MG63 (cell line): ENCODE measurements at regions not wholly inside any gene's neighbourhood (a gene's known extent, or its start where the extent isn't known, plus 50 kb on each side); places are given as distances from the start of the nearest gene placed in this dataset.

Experiments
- DNase-seq: peaks from one replicate; pipeline ENCODE4 v3.0.0-alpha.2; 2020
- H3K27me3 ChIP-seq: fragments of 250-450 bp; sonication (Bioruptor Pico); 2 replicates; pipeline ENCODE4 v1.5.1; 2020; ENCODE audit warnings: mild to moderate bottlenecking, moderate library complexity
- H3K36me3 ChIP-seq: fragments of 250-450 bp; sonication (Bioruptor Pico); 2 replicates; pipeline ENCODE4 v1.5.1; 2020; ENCODE audit warnings: mild to moderate bottlenecking, moderate library complexity
- H3K4me3 ChIP-seq: fragments of 250-450 bp; sonication (Bioruptor Pico); 2 replicates; pipeline ENCODE4 v1.5.1; 2020; ENCODE audit warnings: mild to moderate bottlenecking, moderate library complexity
- H3K9me3 ChIP-seq: fragments of 250-450 bp; sonication (Bioruptor Pico); 2 replicates; pipeline ENCODE4 v1.5.1; 2020; ENCODE audit warnings: mild to moderate bottlenecking, moderate library complexity

- H3K27me3 ChIP-seq, result no peaks in the 10 kb centered on the region
- no peak for DNase-seq
- no peaks in the 10 kb centered on the region for H3K9me3 ChIP-seq
- H3K4me3 ChIP-seq, result no peak overlapping the region
- no peaks in the 10 kb centered on the region for H3K36me3 ChIP-seq
Observed at GRCh38 chrX:95029571-95029970, 1355.6 kb downstream of the FAM133A start.

DNA sequence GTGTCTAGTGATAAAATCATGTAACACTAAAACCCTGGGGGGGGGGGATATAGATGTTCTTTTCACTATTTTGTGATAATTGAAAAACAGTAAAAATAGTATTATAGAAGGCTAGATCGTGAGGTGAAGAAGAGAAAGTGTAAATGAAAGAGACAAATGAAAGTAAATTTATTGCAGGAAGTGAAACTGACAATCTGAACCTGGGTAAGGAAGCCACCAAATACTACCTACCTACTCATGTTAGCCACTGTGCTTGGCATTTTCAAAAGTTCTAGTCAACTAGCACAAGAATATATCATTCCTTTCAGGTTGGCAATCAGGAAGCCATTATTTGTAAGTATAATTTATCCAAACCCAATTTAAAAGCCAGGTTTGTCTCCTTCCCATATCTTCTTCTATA is 1366.1 kb downstream of the FAM133A start:
- Histone ChIP-seq H3K4me3 (no peak overlapping the region), H3K36me3 (no peaks in the 10 kb centered on the region), H3K9me3 (no peaks in the 10 kb centered on the region), H3K27me3 (no peaks in the 10 kb centered on the region)
- DNase-seq, result no peak

DNA sequence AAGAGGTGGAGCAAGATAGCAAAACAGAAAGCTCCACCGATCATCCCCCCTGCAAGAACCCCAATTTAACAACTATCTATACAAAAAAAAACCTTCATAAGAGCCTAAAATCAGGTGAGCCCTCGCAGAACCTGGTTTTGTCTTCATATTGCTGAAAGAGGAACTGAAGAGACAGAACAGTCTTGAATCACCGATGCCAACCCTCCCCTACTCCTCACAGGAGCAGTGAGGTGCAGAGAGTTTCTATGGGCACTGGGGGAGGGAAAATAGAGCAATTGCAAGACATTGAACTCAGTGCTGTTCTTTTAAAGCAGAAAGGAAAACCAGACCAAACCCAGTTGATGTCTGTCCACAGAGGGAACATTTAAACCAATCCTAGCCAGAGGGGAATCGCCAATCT is 1370.3 kb downstream of the FAM133A start:
- no peak for DNase-seq
- H3K9me3 ChIP-seq, result no peaks in the 10 kb centered on the region

DNA sequence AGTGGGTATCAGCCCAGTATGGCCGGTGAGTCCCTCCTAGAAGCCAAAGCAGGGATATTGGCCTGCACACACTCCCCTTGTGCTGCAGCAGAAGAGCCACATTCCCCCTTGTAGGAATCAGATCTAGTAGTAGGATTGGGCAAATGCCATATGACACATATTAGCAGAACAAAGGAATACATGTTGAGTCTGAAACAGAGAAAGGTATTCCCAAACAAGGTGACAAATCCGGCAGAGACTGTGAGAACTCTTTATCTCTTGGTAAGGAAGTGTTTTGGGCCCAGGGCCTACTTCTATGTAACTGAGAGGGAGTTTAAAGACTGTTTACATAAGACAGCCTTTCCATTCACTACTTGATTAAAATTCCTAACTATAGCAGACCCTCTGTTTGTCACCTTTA is 1382.0 kb downstream of the FAM133A start:
- DNase-seq, result no peak
- Histone ChIP-seq H3K4me3 (no peak overlapping the region), H3K36me3 (no peaks in the 10 kb centered on the region), H3K9me3 (no peaks in the 10 kb centered on the region), H3K27me3 (no peaks in the 10 kb centered on the region)

More for the DNA sequence above, 1370.3 kb downstream of the FAM133A start:
- no peaks in the 10 kb centered on the region for H3K36me3 ChIP-seq
- no peak overlapping the region for H3K4me3 ChIP-seq
- H3K27me3 ChIP-seq, result no peaks in the 10 kb centered on the region

DNA sequence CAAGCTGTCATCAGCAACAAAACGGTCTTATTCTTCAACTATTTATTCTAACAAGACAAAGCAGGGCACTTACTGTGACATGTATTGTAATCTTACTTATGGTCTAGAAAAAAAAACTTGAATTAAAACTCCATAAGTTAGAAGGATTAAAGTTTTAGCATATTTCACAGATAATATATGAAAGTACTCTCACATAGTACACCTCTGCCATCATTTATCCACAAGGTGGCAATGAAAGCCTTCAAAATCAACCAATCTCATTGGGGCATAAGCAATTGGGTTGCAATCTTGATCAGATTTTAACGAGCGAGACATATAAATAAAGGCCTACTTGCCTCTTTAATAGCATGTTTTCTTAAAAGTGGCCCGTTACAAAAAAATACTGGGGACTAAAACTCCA is 1382.9 kb downstream of the FAM133A start:
- Histone ChIP-seq H3K4me3 (no peak overlapping the region), H3K27me3 (no peaks in the 10 kb centered on the region), H3K36me3 (no peaks in the 10 kb centered on the region), H3K9me3 (no peaks in the 10 kb centered on the region)
- DNase-seq, result no peak

- H3K4me3 ChIP-seq, result no peak overlapping the region
- no peaks in the 10 kb centered on the region for H3K36me3 ChIP-seq
- no peak for DNase-seq
Observed at GRCh38 chrX:95057341-95057740, 1383.3 kb downstream of the FAM133A start.

GRCh38 chrX:95058815-95059214 is 1384.8 kb downstream of the FAM133A start:
- Histone ChIP-seq H3K4me3 (no peak overlapping the region), H3K9me3 (no peaks in the 10 kb centered on the region), H3K36me3 (no peaks in the 10 kb centered on the region), H3K27me3 (no peaks in the 10 kb centered on the region)
- peak; percentile 3 for DNase-seq

More at GRCh38 chrX:95057341-95057740, 1383.3 kb downstream of the FAM133A start:
- H3K27me3 ChIP-seq, result no peaks in the 10 kb centered on the region
- H3K9me3 ChIP-seq, result no peaks in the 10 kb centered on the region

GRCh38 chrX:95059909-95060308 is 1385.9 kb downstream of the FAM133A start:
- H3K27me3 ChIP-seq, result no peaks in the 10 kb centered on the region
- no peaks in the 10 kb centered on the region for H3K9me3 ChIP-seq
- H3K36me3 ChIP-seq, result no peaks in the 10 kb centered on the region
- H3K4me3 ChIP-seq, result no peak overlapping the region
- DNase-seq, result no peak

- Histone ChIP-seq H3K4me3 (no peak overlapping the region), H3K36me3 (no peaks in the 10 kb centered on the region), H3K27me3 (no peaks in the 10 kb centered on the region), H3K9me3 (no peaks in the 10 kb centered on the region)
- no peak for DNase-seq
Observed at GRCh38 chrX:95063554-95063953, 1389.5 kb downstream of the FAM133A start.

GRCh38 chrX:95065151-95065550 is 1391.1 kb downstream of the FAM133A start:
- Histone ChIP-seq H3K36me3 (no peaks in the 10 kb centered on the region), H3K27me3 (no peaks in the 10 kb centered on the region), H3K4me3 (no peak overlapping the region), H3K9me3 (no peaks in the 10 kb centered on the region)
- DNase-seq, result no peak

GRCh38 chrX:95071052-95071451 is 1397.0 kb downstream of the FAM133A start:
- H3K4me3 ChIP-seq, result no peak overlapping the region
- H3K9me3 ChIP-seq, result no peaks in the 10 kb centered on the region
- DNase-seq, result no peak
- no peaks in the 10 kb centered on the region for H3K36me3 ChIP-seq
- H3K27me3 ChIP-seq, result no peaks in the 10 kb centered on the region

GRCh38 chrX:95071621-95072020 is 1397.6 kb downstream of the FAM133A start:
- H3K9me3 ChIP-seq, result no peaks in the 10 kb centered on the region
- DNase-seq, result no peak
- no peaks in the 10 kb centered on the region for H3K27me3 ChIP-seq
- H3K36me3 ChIP-seq, result no peaks in the 10 kb centered on the region
- H3K4me3 ChIP-seq, result no peak overlapping the region

DNA sequence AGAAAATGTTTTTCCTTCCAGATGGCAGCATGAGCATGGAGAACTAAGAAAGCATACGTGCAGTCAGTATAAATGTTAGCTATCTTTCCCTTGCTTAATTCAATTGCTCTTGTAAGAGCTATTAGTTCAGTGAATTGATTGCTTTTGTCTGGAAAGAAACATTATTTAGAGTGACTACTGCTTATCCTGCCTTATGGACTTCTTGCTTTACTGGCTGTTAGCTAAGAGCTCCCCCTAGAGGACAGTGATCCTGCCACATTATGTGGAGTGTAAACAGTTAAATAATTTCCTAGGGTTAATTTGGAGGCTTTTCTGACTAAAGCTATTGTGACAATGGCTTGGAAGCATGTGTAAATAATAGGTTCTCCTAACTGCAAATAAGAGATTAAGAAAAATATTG is 1402.4 kb downstream of the FAM133A start:
- Histone ChIP-seq H3K27me3 (no peaks in the 10 kb centered on the region), H3K36me3 (no peaks in the 10 kb centered on the region), H3K9me3 (no peaks in the 10 kb centered on the region), H3K4me3 (no peak overlapping the region)
- DNase-seq, result peak; percentile 4

DNA sequence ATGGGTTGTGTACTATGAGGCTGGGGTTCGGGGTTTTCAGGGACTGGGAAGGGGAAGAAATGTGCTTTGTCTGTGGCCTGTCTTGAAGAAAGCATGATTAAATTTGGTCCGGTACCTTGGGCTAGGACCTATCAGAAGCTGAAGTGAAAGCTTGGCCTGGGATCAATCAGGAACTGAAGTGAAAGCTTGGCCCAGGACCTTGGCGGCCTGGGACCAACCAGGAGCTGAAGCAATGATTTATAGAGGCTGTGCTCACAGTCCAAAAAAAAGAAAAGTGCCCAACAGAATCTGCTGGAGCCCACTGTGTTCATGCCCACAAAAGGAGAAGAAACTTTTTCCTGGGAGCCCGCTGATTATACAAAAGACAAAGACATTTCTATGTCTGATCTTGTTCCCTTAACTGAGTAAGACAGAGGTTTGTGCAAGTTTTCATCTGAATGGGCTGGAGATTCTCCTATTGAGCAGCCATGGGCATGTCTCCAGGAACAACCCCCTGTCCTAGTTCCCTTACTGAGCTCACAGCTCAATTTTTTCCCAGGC is 1427.9 kb downstream of the FAM133A start:
- Histone ChIP-seq H3K4me3 (no peak overlapping the region), H3K9me3 (no peaks in the 10 kb centered on the region), H3K36me3 (no peaks in the 10 kb centered on the region), H3K27me3 (no peaks in the 10 kb centered on the region)
- DNase-seq, result no peak

DNA sequence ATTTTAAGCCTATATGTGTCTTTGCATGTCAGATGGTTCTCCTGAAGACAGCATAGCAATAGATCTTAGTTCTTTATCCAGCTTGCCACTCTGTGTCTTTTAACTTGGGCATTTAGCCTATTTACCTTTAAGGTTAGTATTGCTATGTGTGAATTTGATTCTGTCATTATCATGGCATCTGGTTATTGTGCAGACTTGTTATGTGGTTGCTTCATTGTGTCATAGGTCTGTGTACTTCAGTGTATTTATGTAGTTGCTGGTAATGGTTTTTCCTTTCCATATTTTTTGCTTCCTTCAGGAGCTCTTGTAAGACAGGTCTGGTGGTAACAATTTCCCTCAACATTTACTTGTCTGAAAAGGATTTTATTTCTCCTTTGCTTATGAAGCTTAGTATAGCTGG is 1443.5 kb downstream of the FAM133A start:
- H3K4me3 ChIP-seq, result no peak overlapping the region
- DNase-seq, result no peak
- H3K36me3 ChIP-seq, result no peaks in the 10 kb centered on the region
- no peaks in the 10 kb centered on the region for H3K9me3 ChIP-seq
- H3K27me3 ChIP-seq, result no peaks in the 10 kb centered on the region

DNA sequence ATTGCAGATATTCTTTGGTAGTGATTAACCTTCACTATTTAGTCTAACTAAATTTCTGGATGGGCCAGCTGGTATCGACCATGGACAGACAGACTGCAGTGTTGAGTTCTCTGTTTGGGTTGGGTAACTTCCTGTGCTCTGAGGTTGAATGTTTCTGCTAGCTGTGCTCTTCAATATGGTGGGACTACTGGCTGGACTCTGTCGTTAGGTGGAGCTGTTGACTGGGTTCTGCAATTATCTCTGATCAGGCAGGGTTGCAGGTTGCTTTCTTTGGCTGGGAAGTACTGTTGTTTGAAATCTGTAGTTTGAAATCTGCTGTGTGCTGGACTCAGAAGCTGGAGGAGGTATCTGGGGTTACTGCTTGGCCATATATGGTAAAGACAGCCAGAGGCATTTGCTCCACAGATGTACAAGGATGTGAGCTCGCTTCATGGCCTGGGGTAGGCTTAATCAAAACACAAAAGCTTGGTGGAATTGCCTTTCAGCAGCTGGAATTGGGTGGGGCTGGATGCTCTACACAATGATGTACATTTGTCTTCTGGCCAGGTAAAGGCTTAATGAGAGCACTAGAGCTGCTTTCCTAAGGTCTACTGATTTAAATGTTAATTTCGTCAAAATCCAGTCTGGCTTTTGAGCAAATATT is 1472.0 kb downstream of the FAM133A start:
- no peak for DNase-seq
- H3K9me3 ChIP-seq, result no peaks in the 10 kb centered on the region
- H3K27me3 ChIP-seq, result no peaks in the 10 kb centered on the region
- H3K36me3 ChIP-seq, result no peaks in the 10 kb centered on the region
- H3K4me3 ChIP-seq, result no peak overlapping the region

GRCh38 chrX:95152810-95153209 is 1478.8 kb downstream of the FAM133A start:
- H3K4me3 ChIP-seq, result no peak overlapping the region
- H3K36me3 ChIP-seq, result no peaks in the 10 kb centered on the region
- H3K9me3 ChIP-seq, result no peaks in the 10 kb centered on the region
- H3K27me3 ChIP-seq, result no peaks in the 10 kb centered on the region
- no peak for DNase-seq

- Histone ChIP-seq H3K36me3 (no peaks in the 10 kb centered on the region), H3K4me3 (no peak overlapping the region), H3K27me3 (no peaks in the 10 kb centered on the region), H3K9me3 (no peaks in the 10 kb centered on the region)
- DNase-seq, result no peak
Observed at GRCh38 chrX:95156566-95156965, 1482.6 kb downstream of the FAM133A start.
